ENCODE measurements at regions not wholly inside any gene's neighbourhood (a gene's known extent, or its start where the extent isn't known, plus 50 kb on each side); places are given as distances from the start of the nearest gene placed in this dataset.

DNA sequence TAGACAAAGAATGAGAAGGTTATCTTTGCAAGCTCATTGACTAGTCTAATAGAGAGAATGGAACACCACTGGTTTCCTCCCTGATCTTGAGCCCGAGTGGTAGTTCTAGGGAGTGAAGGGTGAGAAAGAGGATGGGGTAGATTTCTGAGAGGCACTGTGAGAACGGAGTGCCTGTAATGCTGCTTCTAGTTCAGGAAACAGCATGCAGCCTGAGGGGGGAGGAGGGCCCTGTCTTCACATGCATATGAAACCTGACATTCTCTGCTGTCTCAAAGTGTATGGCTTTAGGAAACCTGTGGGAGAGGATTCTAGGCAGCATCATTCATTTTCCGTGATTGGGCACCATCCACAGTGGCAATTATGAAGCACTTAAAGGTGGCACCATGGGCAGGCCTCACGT is 259.4 kb upstream of the MAN1A1 start:
- no peak overlapping the region for H2BK5ac ChIP-seq (ENCODE audit: low read depth, low read length)
- no peak overlapping the region for H3K18ac ChIP-seq (ENCODE audit: extremely low read depth, low read length)
- H3K4me2 ChIP-seq (ENCODE audit: insufficient read depth in 1 of 2, low read depth in 2 of 2, low read length in 2 of 2): no peak overlapping the region
- DNase-seq (ENCODE audit: low read depth in 1 of 2, low spot score in 2 of 2) (no peak), FAIRE-seq (no peak)
- H3K4me1 ChIP-seq (replicated peaks in 1 of 4; ENCODE audit: control insufficient read depth in 3 of 4, insufficient read depth in 4 of 4, low read length in 3 of 4): peaks cover 0 to 2% (median under 1%) of the 10 kb centered on the region in 4 experiments; a peak in 2 of 7 replicates
- H3K23me2 ChIP-seq (ENCODE audit: low read depth, low read length): no peaks in the 10 kb centered on the region
- 54% methylated on average over 4 of the region's 4 CpGs; no CpG with 5 or more reads in 1 of the 2 experiments for WGBS, 2 experiments (ENCODE audit: extremely low coverage in 1 of 2, insufficient coverage in 1 of 2, insufficient read length in 1 of 2, insufficient replicate concordance in 2 of 2, low coverage in 1 of 2, low lambda C conversion rate in 2 of 2, missing lambda C conversion rate in 1 of 2)
- H2BK15ac ChIP-seq (ENCODE audit: low read length): no peak overlapping the region
- no peak overlapping the region for H3K4me3 ChIP-seq (ENCODE audit: extremely low read depth in 1 of 4, insufficient read depth in 2 of 4, low read depth in 3 of 4, low read length in 4 of 4)
- H2BK12ac ChIP-seq (ENCODE audit: low read depth, low read length): no peak overlapping the region
- H3K4ac ChIP-seq (replicated peaks; ENCODE audit: insufficient read length, low read depth, low read length): no peak overlapping the region
- H4K5ac ChIP-seq (ENCODE audit: insufficient read length, low read depth, low read length): no peak overlapping the region
- no peak overlapping the region for H2BK20ac ChIP-seq (ENCODE audit: low read length)
- H3K23ac ChIP-seq (ENCODE audit: insufficient read length): no peak overlapping the region
- H4K20me1 ChIP-seq (replicated peaks in 1 of 2; ENCODE audit: control insufficient read depth in 1 of 2, insufficient read depth in 2 of 2, low read length in 2 of 2): no peaks in the 10 kb centered on the region
- no peaks in the 10 kb centered on the region for H3K9me3 ChIP-seq (ENCODE audit: insufficient read depth in 2 of 2, low read depth in 1 of 2, low read length in 1 of 2)
- H2AFZ ChIP-seq (ENCODE audit: low read length): peak overlapping the region; percentile 41; the same call in 1 of the 2 replicates
- ChIA-PET POLR2A (ENCODE audit: partially characterized antibody) (no interaction called here), CTCF (ENCODE audit: partially characterized antibody) (no interaction called here)
- no peaks in the 10 kb centered on the region; a peak in 1 of 8 replicates for H3K36me3 ChIP-seq (ENCODE audit: control insufficient read depth in 2 of 4, insufficient read depth in 4 of 4, low read length in 3 of 4)
- H4K91ac ChIP-seq (replicated peaks; ENCODE audit: insufficient read length, low read length): no peak overlapping the region
- H3K27me3 ChIP-seq (replicated peaks in 1 of 4; ENCODE audit: control insufficient read depth in 3 of 4, extremely low read depth in 1 of 4, insufficient read depth in 3 of 4, low read length in 3 of 4): no peaks in the 10 kb centered on the region
- H4K8ac ChIP-seq (ENCODE audit: extremely low read depth, insufficient read depth, low read length): no peak overlapping the region
- H2AK5ac ChIP-seq (ENCODE audit: low read depth, low read length): no peak overlapping the region
- H3K9ac ChIP-seq (replicated peaks in 1 of 4; ENCODE audit: extremely low read depth in 1 of 4, low read depth in 3 of 4, low read length in 3 of 4): no peak overlapping the region
- no peak overlapping the region for H3K14ac ChIP-seq (ENCODE audit: insufficient read length)
- no peaks in the 10 kb centered on the region for H3K79me2 ChIP-seq (ENCODE audit: control insufficient read depth in 1 of 2, insufficient read depth in 2 of 2, low read length in 2 of 2)
- no peak overlapping the region for H2BK120ac ChIP-seq (replicated peaks; ENCODE audit: low read depth, low read length)
- H3K56ac ChIP-seq (replicated peaks; ENCODE audit: insufficient read length, low read depth, low read length): no peak overlapping the region
- H3K79me1 ChIP-seq (ENCODE audit: low read depth, low read length): no peaks in the 10 kb centered on the region
- H3K27ac ChIP-seq (ENCODE audit: low read depth, low read length): no peak overlapping the region
- no peak for TF ChIP-seq MAX (IDR thresholded peaks at IDR 0.05)
- TF ChIP-seq FOSL1 (IDR thresholded peaks at IDR 0.05; ENCODE audit: insufficient read depth, low read depth, low read length): no peak
- no peak for TF ChIP-seq JUN (IDR thresholded peaks at IDR 0.05; ENCODE audit: low read depth, low read length)
- TF ChIP-seq POLR2A (IDR thresholded peaks at IDR 0.05; ENCODE audit: control extremely low read depth in 1 of 2, low read depth in 2 of 2, low read length in 2 of 2): no peak
- TF ChIP-seq NANOG (IDR thresholded peaks at IDR 0.05; ENCODE audit: insufficient read depth, low read depth, low read length, poor library complexity, severe bottlenecking): no peak
- no peak for TF ChIP-seq RNF2 (IDR thresholded peaks at IDR 0.05; ENCODE audit: borderline replicate concordance, low read depth, low read length, missing control alignments, poor library complexity, severe bottlenecking)
- no peak for TF ChIP-seq MAFK (IDR thresholded peaks at IDR 0.05; ENCODE audit: low read depth, low read length)
- no peak for TF ChIP-seq HDAC2 (IDR thresholded peaks at IDR 0.05; ENCODE audit: borderline replicate concordance in 1 of 2, low read depth in 2 of 2, low read length in 2 of 2)
- no peak for TF ChIP-seq CTCF (IDR thresholded peaks at IDR 0.05; ENCODE audit: control extremely low read depth in 1 of 3, insufficient read depth in 1 of 3, low read depth in 1 of 3, low read length in 3 of 3)
- TF ChIP-seq BRCA1 (IDR thresholded peaks at IDR 0.05; ENCODE audit: low read depth, low read length): no peak
- no peak for TF ChIP-seq GTF2F1 (IDR thresholded peaks at IDR 0.05; ENCODE audit: borderline replicate concordance, low read depth, low read length)
